GM23338 (cell line): ENCODE measurements at regions not wholly inside any gene's neighbourhood (a gene's known extent, or its start where the extent isn't known, plus 50 kb on each side); places are given as distances from the start of the nearest gene placed in this dataset.

Experiments used
- ATAC-seq: fragments of 200-7000 bp; cut with Tn5 transposase; 3 replicates; pipeline ENCODE4 v1.9.1; 2020
- DNase-seq: peaks from one replicate; pipeline ENCODE4 v3.0.0-alpha.2; 2015; ENCODE audit warnings: low spot score
- H2AFZ ChIP-seq: fragments of 200-600 bp; sonication (generic); 2 replicates; pipeline ENCODE4 v1.8.0; 2016; ENCODE audit warnings: antibody characterized with exemption, mild to moderate bottlenecking, moderate library complexity
- H3F3A ChIP-seq: fragments of 200-600 bp; sonication (generic); replicated peaks from 2 replicates; pipeline ENCODE4 v1.8.0; 2017; ENCODE audit warnings: antibody characterized with exemption, mixed run types, low read depth
- H3K27ac ChIP-seq: fragments of 200-600 bp; sonication (generic); 2 replicates; pipeline ENCODE4 v1.6.1; 2016; ENCODE audit warnings: low read depth
- H3K27me3 ChIP-seq: fragments of 200-600 bp; sonication (generic); 2 replicates; pipeline ENCODE4 v1.8.0; 2016; ENCODE audit warnings: mild to moderate bottlenecking, mixed run types, moderate library complexity; ENCODE audit not compliant: insufficient read depth
- H3K36me3 ChIP-seq: fragments of 200-600 bp; sonication (generic); 2 replicates; pipeline ENCODE4 v1.8.0; 2016; ENCODE audit warnings: mild to moderate bottlenecking; ENCODE audit not compliant: insufficient read depth
- H3K4me1 ChIP-seq: fragments of 200-600 bp; sonication (generic); 2 replicates; pipeline ENCODE4 v1.8.0; 2016; ENCODE audit warnings: mild to moderate bottlenecking, moderate library complexity; ENCODE audit not compliant: insufficient read depth
- H3K4me2 ChIP-seq: fragments of 200-600 bp; sonication (generic); 2 replicates; pipeline ENCODE4 v1.7.1; 2017; ENCODE audit warnings: mixed run types
- H3K4me3 ChIP-seq: fragments of 200-600 bp; sonication (generic); 2 replicates; pipeline ENCODE4 v1.6.1; 2016; ENCODE audit warnings: mixed run types
- H3K79me2 ChIP-seq: fragments of 200-600 bp; sonication (generic); replicated peaks from 2 replicates; pipeline ENCODE4 v1.8.0; 2017; ENCODE audit warnings: mild to moderate bottlenecking; ENCODE audit not compliant: insufficient read depth
- H3K9me2 ChIP-seq: fragments of 200-600 bp; sonication (generic); 2 replicates; pipeline ENCODE4 v1.8.0; 2017; ENCODE audit not compliant: insufficient read depth
- H4K20me1 ChIP-seq: fragments of 200-600 bp; sonication (generic); replicated peaks from 2 replicates; pipeline ENCODE4 v1.8.0; 2017; ENCODE audit warnings: mild to moderate bottlenecking; ENCODE audit not compliant: insufficient read depth
- H3K27ac Mint-ChIP-seq: 2 replicates; pipeline ENCODE4 v1.8.0; 2020; ENCODE audit warnings: inconsistent platforms, mild to moderate bottlenecking, moderate library complexity, mixed read lengths
- H3K27me3 Mint-ChIP-seq: 3 replicates; pipeline ENCODE4 v1.8.0; 2022; ENCODE audit warnings: low read depth, mild to moderate bottlenecking, moderate library complexity, mixed read lengths, inconsistent platforms; ENCODE audit not compliant: insufficient read depth, poor library complexity
- H3K36me3 Mint-ChIP-seq: 3 replicates; pipeline ENCODE4 v1.8.0; 2021; ENCODE audit warnings: low read depth, mild to moderate bottlenecking, inconsistent platforms, moderate library complexity, mixed read lengths
- H3K4me1 Mint-ChIP-seq: 3 replicates; pipeline ENCODE4 v1.8.0; 2020; ENCODE audit warnings: mild to moderate bottlenecking, inconsistent platforms, mixed read lengths
- H3K4me3 Mint-ChIP-seq: 3 replicates; pipeline ENCODE4 v1.8.0; 2021; ENCODE audit warnings: moderate library complexity, mild to moderate bottlenecking, inconsistent platforms, mixed read lengths
- H3K9me3 Mint-ChIP-seq: 3 replicates; pipeline ENCODE4 v1.8.0; 2020; ENCODE audit warnings: moderate library complexity, mild to moderate bottlenecking, inconsistent platforms, mixed read lengths
- CREB1 ChIP-seq: fragments of 250-450 bp; sonication (Bioruptor Pico); IDR thresholded peaks from 2 replicates; pipeline ENCODE4 v1.5.0; 2020; ENCODE audit warnings: low read depth, mild to moderate bottlenecking, moderate library complexity
- EZH2 ChIP-seq: fragments of 200-600 bp; sonication (generic); IDR thresholded peaks from one replicate; pipeline ENCODE4 v1.8.0; 2017; ENCODE audit warnings: antibody characterized with exemption, mild to moderate bottlenecking, low read depth; ENCODE audit not compliant: unreplicated experiment
- EZH2phosphoT487 ChIP-seq: fragments of 200-600 bp; sonication (generic); IDR thresholded peaks from one replicate; pipeline ENCODE4 v1.8.1; 2018; ENCODE audit warnings: antibody characterized with exemption; ENCODE audit not compliant: unreplicated experiment
- JUNB ChIP-seq: IDR thresholded peaks from one replicate; pipeline ENCODE4 v1.6.1; 2016; ENCODE audit warnings: antibody characterized with exemption; ENCODE audit not compliant: unreplicated experiment
- NANOG ChIP-seq: IDR thresholded peaks from 2 replicates; pipeline ENCODE4 v1.6.1; 2016; ENCODE audit warnings: antibody characterized with exemption, borderline replicate concordance
- POLR2AphosphoS5 ChIP-seq: IDR thresholded peaks from 2 replicates; pipeline ENCODE4 v1.6.1; 2016; ENCODE audit warnings: antibody characterized with exemption, low read depth
- STAT1 ChIP-seq: IDR thresholded peaks from one replicate; pipeline ENCODE4 v1.6.1; 2016; ENCODE audit warnings: antibody characterized with exemption; ENCODE audit not compliant: unreplicated experiment
- ZNF114 ChIP-seq: fragments of 250-450 bp; sonication (Bioruptor Pico); IDR thresholded peaks from 2 replicates; pipeline ENCODE4 v1.5.0; 2020; ENCODE audit warnings: mild to moderate bottlenecking, moderate library complexity
- ZNF331 ChIP-seq: fragments of 250-450 bp; sonication (Bioruptor Pico); IDR thresholded peaks from 2 replicates; pipeline ENCODE4 v1.5.0; 2020; ENCODE audit warnings: low read depth, mild to moderate bottlenecking, moderate library complexity
- TF ChIP-seq, protein P1 (sequence below): IDR thresholded peaks from 2 replicates; pipeline ENCODE4 v1.6.1; 2016; ENCODE audit warnings: antibody characterized with exemption
- TF ChIP-seq, protein P2 (sequence below): fragments of 250-450 bp; sonication (Bioruptor Pico); IDR thresholded peaks from 2 replicates; pipeline ENCODE4 v1.5.0; 2020; ENCODE audit warnings: mild to moderate bottlenecking, moderate library complexity
- TF ChIP-seq, protein P3 (sequence below), 2 experiments: fragments of 200-600 bp in 1 of 2; sonication (generic) in 1 of 2; conservative IDR thresholded peaks; 2 replicates each; pipeline versions ENCODE4 v1.5.1 to v1.6.1; 2016 to 2017; ENCODE audit warnings: antibody characterized with exemption in 2 of 2, low read depth in 2 of 2, mild to moderate bottlenecking in 2 of 2, moderate library complexity in 1 of 2
- TF ChIP-seq, protein P4 (sequence below): IDR thresholded peaks from one replicate; pipeline ENCODE4 v1.6.1; 2018; ENCODE audit warnings: antibody characterized with exemption; ENCODE audit not compliant: unreplicated experiment

DNA sequence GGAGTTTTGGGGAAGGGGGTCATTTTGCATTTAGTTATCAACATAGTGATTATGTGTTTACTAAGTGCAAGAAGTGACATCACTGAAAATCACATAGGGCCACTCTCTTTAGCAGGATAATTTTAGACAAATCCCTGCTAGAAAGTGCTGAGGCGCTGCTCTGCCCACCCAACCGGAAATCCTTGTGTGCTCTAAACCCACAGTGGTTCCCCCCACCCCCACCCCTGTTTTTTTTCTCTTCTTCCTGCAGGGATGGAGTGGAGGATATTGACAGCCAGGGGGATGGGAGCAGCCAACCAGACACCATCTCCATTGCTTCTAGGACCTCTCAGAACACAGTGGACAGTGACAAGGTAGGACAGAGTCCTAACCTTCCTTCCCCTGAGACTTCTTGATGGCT lies 234.2 kb upstream of the UMPS start:
- no peaks in the 10 kb centered on the region for H4K20me1 ChIP-seq
- Mint-ChIP-seq H3K36me3 (no peaks in the 10 kb centered on the region), H3K27ac (no peak overlapping the region), H3K27me3 (peaks cover 5% of the 10 kb centered on the region), H3K9me3 (no peaks in the 10 kb centered on the region), H3K4me1 (peaks cover 7% of the 10 kb centered on the region; the same call in 2 of the 3 replicates), H3K4me3 (no peak overlapping the region)
- no peaks in the 10 kb centered on the region for H3K27me3 ChIP-seq
- no peak overlapping the region for H3K4me3 ChIP-seq
- no peaks in the 10 kb centered on the region for H3K36me3 ChIP-seq
- DNase-seq (no peak), ATAC-seq (no peak)
- no peaks in the 10 kb centered on the region for H3K79me2 ChIP-seq
- TF ChIP-seq, protein P1, sequence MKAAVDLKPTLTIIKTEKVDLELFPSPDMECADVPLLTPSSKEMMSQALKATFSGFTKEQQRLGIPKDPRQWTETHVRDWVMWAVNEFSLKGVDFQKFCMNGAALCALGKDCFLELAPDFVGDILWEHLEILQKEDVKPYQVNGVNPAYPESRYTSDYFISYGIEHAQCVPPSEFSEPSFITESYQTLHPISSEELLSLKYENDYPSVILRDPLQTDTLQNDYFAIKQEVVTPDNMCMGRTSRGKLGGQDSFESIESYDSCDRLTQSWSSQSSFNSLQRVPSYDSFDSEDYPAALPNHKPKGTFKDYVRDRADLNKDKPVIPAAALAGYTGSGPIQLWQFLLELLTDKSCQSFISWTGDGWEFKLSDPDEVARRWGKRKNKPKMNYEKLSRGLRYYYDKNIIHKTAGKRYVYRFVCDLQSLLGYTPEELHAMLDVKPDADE = no peak
- TF ChIP-seq EZH2 = no peak
- TF ChIP-seq STAT1 = no peak
- TF ChIP-seq EZH2phosphoT487 = no peak
- TF ChIP-seq CREB1 (CRISPR knock-in tag) = no peak
- TF ChIP-seq JUNB = no peak
- no peak for TF ChIP-seq NANOG
- no peak for TF ChIP-seq POLR2AphosphoS5
- TF ChIP-seq, protein P2, sequence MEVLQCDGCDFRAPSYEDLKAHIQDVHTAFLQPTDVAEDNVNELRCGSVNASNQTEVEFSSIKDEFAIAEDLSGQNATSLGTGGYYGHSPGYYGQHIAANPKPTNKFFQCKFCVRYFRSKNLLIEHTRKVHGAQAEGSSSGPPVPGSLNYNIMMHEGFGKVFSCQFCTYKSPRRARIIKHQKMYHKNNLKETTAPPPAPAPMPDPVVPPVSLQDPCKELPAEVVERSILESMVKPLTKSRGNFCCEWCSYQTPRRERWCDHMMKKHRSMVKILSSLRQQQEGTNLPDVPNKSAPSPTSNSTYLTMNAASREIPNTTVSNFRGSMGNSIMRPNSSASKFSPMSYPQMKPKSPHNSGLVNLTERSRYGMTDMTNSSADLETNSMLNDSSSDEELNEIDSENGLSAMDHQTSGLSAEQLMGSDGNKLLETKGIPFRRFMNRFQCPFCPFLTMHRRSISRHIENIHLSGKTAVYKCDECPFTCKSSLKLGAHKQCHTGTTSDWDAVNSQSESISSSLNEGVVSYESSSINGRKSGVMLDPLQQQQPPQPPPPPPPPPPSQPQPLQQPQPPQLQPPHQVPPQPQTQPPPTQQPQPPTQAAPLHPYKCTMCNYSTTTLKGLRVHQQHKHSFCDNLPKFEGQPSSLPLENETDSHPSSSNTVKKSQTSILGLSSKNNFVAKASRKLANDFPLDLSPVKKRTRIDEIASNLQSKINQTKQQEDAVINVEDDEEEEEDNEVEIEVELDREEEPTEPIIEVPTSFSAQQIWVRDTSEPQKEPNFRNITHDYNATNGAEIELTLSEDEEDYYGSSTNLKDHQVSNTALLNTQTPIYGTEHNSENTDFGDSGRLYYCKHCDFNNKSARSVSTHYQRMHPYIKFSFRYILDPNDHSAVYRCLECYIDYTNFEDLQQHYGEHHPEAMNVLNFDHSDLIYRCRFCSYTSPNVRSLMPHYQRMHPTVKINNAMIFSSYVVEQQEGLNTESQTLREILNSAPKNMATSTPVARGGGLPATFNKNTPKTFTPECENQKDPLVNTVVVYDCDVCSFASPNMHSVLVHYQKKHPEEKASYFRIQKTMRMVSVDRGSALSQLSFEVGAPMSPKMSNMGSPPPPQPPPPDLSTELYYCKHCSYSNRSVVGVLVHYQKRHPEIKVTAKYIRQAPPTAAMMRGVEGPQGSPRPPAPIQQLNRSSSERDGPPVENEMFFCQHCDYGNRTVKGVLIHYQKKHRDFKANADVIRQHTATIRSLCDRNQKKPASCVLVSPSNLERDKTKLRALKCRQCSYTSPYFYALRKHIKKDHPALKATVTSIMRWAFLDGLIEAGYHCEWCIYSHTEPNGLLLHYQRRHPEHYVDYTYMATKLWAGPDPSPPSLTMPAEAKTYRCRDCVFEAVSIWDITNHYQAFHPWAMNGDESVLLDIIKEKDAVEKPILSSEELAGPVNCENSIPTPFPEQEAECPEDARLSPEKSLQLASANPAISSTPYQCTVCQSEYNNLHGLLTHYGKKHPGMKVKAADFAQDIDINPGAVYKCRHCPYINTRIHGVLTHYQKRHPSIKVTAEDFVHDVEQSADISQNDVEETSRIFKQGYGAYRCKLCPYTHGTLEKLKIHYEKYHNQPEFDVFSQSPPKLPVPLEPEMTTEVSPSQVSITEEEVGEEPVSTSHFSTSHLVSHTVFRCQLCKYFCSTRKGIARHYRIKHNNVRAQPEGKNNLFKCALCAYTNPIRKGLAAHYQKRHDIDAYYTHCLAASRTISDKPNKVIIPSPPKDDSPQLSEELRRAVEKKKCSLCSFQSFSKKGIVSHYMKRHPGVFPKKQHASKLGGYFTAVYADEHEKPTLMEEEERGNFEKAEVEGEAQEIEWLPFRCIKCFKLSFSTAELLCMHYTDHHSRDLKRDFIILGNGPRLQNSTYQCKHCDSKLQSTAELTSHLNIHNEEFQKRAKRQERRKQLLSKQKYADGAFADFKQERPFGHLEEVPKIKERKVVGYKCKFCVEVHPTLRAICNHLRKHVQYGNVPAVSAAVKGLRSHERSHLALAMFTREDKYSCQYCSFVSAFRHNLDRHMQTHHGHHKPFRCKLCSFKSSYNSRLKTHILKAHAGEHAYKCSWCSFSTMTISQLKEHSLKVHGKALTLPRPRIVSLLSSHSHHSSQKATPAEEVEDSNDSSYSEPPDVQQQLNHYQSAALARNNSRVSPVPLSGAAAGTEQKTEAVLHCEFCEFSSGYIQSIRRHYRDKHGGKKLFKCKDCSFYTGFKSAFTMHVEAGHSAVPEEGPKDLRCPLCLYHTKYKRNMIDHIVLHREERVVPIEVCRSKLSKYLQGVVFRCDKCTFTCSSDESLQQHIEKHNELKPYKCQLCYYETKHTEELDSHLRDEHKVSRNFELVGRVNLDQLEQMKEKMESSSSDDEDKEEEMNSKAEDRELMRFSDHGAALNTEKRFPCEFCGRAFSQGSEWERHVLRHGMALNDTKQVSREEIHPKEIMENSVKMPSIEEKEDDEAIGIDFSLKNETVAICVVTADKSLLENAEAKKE (CRISPR knock-in tag) = no peak
- TF ChIP-seq ZNF331 (CRISPR knock-in tag) = no peak
- TF ChIP-seq, protein P3, sequence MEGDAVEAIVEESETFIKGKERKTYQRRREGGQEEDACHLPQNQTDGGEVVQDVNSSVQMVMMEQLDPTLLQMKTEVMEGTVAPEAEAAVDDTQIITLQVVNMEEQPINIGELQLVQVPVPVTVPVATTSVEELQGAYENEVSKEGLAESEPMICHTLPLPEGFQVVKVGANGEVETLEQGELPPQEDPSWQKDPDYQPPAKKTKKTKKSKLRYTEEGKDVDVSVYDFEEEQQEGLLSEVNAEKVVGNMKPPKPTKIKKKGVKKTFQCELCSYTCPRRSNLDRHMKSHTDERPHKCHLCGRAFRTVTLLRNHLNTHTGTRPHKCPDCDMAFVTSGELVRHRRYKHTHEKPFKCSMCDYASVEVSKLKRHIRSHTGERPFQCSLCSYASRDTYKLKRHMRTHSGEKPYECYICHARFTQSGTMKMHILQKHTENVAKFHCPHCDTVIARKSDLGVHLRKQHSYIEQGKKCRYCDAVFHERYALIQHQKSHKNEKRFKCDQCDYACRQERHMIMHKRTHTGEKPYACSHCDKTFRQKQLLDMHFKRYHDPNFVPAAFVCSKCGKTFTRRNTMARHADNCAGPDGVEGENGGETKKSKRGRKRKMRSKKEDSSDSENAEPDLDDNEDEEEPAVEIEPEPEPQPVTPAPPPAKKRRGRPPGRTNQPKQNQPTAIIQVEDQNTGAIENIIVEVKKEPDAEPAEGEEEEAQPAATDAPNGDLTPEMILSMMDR (conservative IDR thresholded peaks at IDR 0.05; ENCODE audit: low read depth in 2 of 2) = no peak
- TF ChIP-seq, protein P4, sequence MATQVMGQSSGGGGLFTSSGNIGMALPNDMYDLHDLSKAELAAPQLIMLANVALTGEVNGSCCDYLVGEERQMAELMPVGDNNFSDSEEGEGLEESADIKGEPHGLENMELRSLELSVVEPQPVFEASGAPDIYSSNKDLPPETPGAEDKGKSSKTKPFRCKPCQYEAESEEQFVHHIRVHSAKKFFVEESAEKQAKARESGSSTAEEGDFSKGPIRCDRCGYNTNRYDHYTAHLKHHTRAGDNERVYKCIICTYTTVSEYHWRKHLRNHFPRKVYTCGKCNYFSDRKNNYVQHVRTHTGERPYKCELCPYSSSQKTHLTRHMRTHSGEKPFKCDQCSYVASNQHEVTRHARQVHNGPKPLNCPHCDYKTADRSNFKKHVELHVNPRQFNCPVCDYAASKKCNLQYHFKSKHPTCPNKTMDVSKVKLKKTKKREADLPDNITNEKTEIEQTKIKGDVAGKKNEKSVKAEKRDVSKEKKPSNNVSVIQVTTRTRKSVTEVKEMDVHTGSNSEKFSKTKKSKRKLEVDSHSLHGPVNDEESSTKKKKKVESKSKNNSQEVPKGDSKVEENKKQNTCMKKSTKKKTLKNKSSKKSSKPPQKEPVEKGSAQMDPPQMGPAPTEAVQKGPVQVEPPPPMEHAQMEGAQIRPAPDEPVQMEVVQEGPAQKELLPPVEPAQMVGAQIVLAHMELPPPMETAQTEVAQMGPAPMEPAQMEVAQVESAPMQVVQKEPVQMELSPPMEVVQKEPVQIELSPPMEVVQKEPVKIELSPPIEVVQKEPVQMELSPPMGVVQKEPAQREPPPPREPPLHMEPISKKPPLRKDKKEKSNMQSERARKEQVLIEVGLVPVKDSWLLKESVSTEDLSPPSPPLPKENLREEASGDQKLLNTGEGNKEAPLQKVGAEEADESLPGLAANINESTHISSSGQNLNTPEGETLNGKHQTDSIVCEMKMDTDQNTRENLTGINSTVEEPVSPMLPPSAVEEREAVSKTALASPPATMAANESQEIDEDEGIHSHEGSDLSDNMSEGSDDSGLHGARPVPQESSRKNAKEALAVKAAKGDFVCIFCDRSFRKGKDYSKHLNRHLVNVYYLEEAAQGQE = no peak
- no peak for TF ChIP-seq ZNF114
- H3K27ac ChIP-seq = no peak overlapping the region
- H2AFZ ChIP-seq = no peak overlapping the region
- no peak overlapping the region for H3K4me2 ChIP-seq
- peaks cover 18% of the 10 kb centered on the region for H3K9me2 ChIP-seq
- peaks cover 4% of the 10 kb centered on the region; the same call in 1 of the 2 replicates for H3K4me1 ChIP-seq
- no peaks in the 10 kb centered on the region for H3F3A ChIP-seq
